Astrocyte (in vitro differentiated cells and primary cell): ENCODE measurements at regions not wholly inside any gene's neighbourhood (a gene's known extent, or its start where the extent isn't known, plus 50 kb on each side); places are given as distances from the start of the nearest gene placed in this dataset.

ENCODE experiments used
- DNase-seq: peaks from one replicate; pipeline ENCODE4 v3.0.0-alpha.2; 2010; ENCODE audit warnings: low read depth
- FAIRE-seq: peaks from 2 replicates; lab custom pipeline; 2011; peaks lifted over from hg19 to GRCh38; lab: Jason Lieb, UNC
- H2AFZ ChIP-seq: 2 replicates; pipeline ENCODE4 v1.6.0; 2012; ENCODE audit warnings: low read depth, low read length, inconsistent platforms
- H3K27ac ChIP-seq: 2 replicates; pipeline ENCODE4 v1.5.1; 2011; ENCODE audit warnings: low read depth, low read length, inconsistent platforms
- H3K27me3 ChIP-seq: 2 replicates; pipeline ENCODE4 v1.6.0; 2011; ENCODE audit warnings: low read length, inconsistent platforms; ENCODE audit not compliant: insufficient read depth
- H3K36me3 ChIP-seq: 2 replicates; pipeline ENCODE4 v1.5.1; 2011; ENCODE audit warnings: low read length, inconsistent platforms; ENCODE audit not compliant: insufficient read depth
- H3K4me1 ChIP-seq: 2 replicates; pipeline ENCODE4 v1.5.1; 2011; ENCODE audit warnings: low read length, inconsistent platforms; ENCODE audit not compliant: insufficient read depth
- H3K4me2 ChIP-seq: 2 replicates; pipeline ENCODE4 v1.6.0; 2012; ENCODE audit warnings: low read length, inconsistent platforms
- H3K4me3 ChIP-seq: 2 replicates; pipeline ENCODE4 v1.5.1; 2011; ENCODE audit warnings: low read depth, mild to moderate bottlenecking, low read length, inconsistent platforms; ENCODE audit not compliant: insufficient read depth
- H3K79me2 ChIP-seq: 2 replicates; pipeline ENCODE4 v1.6.0; 2012; ENCODE audit warnings: mild to moderate bottlenecking, low read length, inconsistent platforms; ENCODE audit not compliant: insufficient read depth
- H3K9ac ChIP-seq: 2 replicates; pipeline ENCODE4 v1.6.0; 2012; ENCODE audit warnings: mild to moderate bottlenecking, low read length, inconsistent platforms
- H3K9me3 ChIP-seq: 2 replicates; pipeline ENCODE4 v1.5.1; 2012; ENCODE audit warnings: low read depth, mild to moderate bottlenecking, low read length, inconsistent platforms; ENCODE audit not compliant: insufficient read depth
- H4K20me1 ChIP-seq: 2 replicates; pipeline ENCODE4 v1.6.0; 2012; ENCODE audit warnings: low read length, inconsistent platforms; ENCODE audit not compliant: insufficient read depth
- H3K27ac Mint-ChIP-seq: one replicate; pipeline ENCODE4 v1.8.0; 2021; ENCODE audit warnings: mild to moderate bottlenecking, mixed read lengths; ENCODE audit not compliant: unreplicated experiment
- H3K27me3 Mint-ChIP-seq: one replicate; pipeline ENCODE4 v1.8.0; 2021; ENCODE audit warnings: low read depth, mixed read lengths; ENCODE audit not compliant: unreplicated experiment
- H3K36me3 Mint-ChIP-seq: one replicate; pipeline ENCODE4 v1.8.0; 2021; ENCODE audit warnings: low read depth, mixed read lengths; ENCODE audit not compliant: unreplicated experiment
- H3K4me1 Mint-ChIP-seq: one replicate; pipeline ENCODE4 v1.8.0; 2021; ENCODE audit warnings: low read depth, mixed read lengths; ENCODE audit not compliant: unreplicated experiment
- H3K4me3 Mint-ChIP-seq: one replicate; pipeline ENCODE4 v1.8.0; 2021; ENCODE audit warnings: mild to moderate bottlenecking, moderate library complexity, mixed read lengths; ENCODE audit not compliant: unreplicated experiment
- H3K9me3 Mint-ChIP-seq: one replicate; pipeline ENCODE4 v1.8.0; 2021; ENCODE audit warnings: mild to moderate bottlenecking, mixed read lengths; ENCODE audit not compliant: unreplicated experiment
- CTCF ChIP-seq: IDR thresholded peaks from 2 replicates; pipeline ENCODE4 v1.5.1; 2011; ENCODE audit warnings: low read depth, mild to moderate bottlenecking, inconsistent platforms, low read length, moderate library complexity; ENCODE audit not compliant: insufficient read depth
- EZH2 ChIP-seq: IDR thresholded peaks from 2 replicates; pipeline ENCODE4 v1.6.1; 2012; ENCODE audit warnings: mild to moderate bottlenecking, low read length, inconsistent platforms; ENCODE audit not compliant: insufficient read depth

- Mint-ChIP-seq H3K27ac (no peak overlapping the region), H3K9me3 (no peaks in the 10 kb centered on the region), H3K4me3 (no peak overlapping the region), H3K27me3 (no peaks in the 10 kb centered on the region), H3K36me3 (no peaks in the 10 kb centered on the region), H3K4me1 (no peaks in the 10 kb centered on the region)
- Histone ChIP-seq H3K4me1 (no peaks in the 10 kb centered on the region), H3K9me3 (no peaks in the 10 kb centered on the region), H3K36me3 (no peaks in the 10 kb centered on the region), H4K20me1 (no peaks in the 10 kb centered on the region), H3K9ac (no peak overlapping the region), H3K27me3 (no peaks in the 10 kb centered on the region), H3K4me2 (no peak overlapping the region), H3K27ac (no peak overlapping the region), H2AFZ (no peak overlapping the region), H3K4me3 (no peak overlapping the region), H3K79me2 (no peaks in the 10 kb centered on the region)
- DNase-seq (no peak), FAIRE-seq (no peak)
- TF ChIP-seq EZH2 = no peak
- no peak for TF ChIP-seq CTCF
These were observed 1082.6 kb downstream of the EFNB2 start for GRCh38 chr13:105452895-105453294.

- Histone ChIP-seq H3K27ac (no peak overlapping the region), H3K36me3 (no peaks in the 10 kb centered on the region), H3K79me2 (no peaks in the 10 kb centered on the region), H3K4me3 (no peak overlapping the region), H3K9me3 (no peaks in the 10 kb centered on the region), H3K27me3 (no peaks in the 10 kb centered on the region), H3K4me2 (no peak overlapping the region), H4K20me1 (no peaks in the 10 kb centered on the region), H3K9ac (no peak overlapping the region), H3K4me1 (no peaks in the 10 kb centered on the region), H2AFZ (no peak overlapping the region)
- Mint-ChIP-seq H3K4me3 (no peak overlapping the region), H3K36me3 (no peaks in the 10 kb centered on the region), H3K27me3 (no peaks in the 10 kb centered on the region), H3K27ac (no peak overlapping the region), H3K4me1 (peaks cover 3% of the 10 kb centered on the region), H3K9me3 (no peaks in the 10 kb centered on the region)
- DNase-seq (no peak), FAIRE-seq (no peak)
- TF ChIP-seq CTCF (no peak), EZH2 (no peak)
These were observed 1084.7 kb downstream of the EFNB2 start for GRCh38 chr13:105450784-105451183.

GRCh38 chr13:105448811-105449210 is 1086.7 kb downstream of the EFNB2 start:
- no peaks in the 10 kb centered on the region for H3K9me3 ChIP-seq
- H3K9me3 Mint-ChIP-seq = no peaks in the 10 kb centered on the region
- H3K79me2 ChIP-seq = no peaks in the 10 kb centered on the region
- H3K4me1 ChIP-seq = no peaks in the 10 kb centered on the region
- H3K4me3 ChIP-seq = no peak overlapping the region
- no peak overlapping the region for H2AFZ ChIP-seq
- no peak overlapping the region for H3K4me3 Mint-ChIP-seq
- H4K20me1 ChIP-seq = no peaks in the 10 kb centered on the region
- H3K9ac ChIP-seq = no peak overlapping the region
- no peaks in the 10 kb centered on the region for H3K27me3 ChIP-seq
- TF ChIP-seq EZH2 = no peak
- no peak for TF ChIP-seq CTCF
- DNase-seq = no peak
- H3K27ac Mint-ChIP-seq = no peak overlapping the region
- no peak for FAIRE-seq
- H3K27ac ChIP-seq = no peak overlapping the region
- no peaks in the 10 kb centered on the region for H3K36me3 ChIP-seq
- no peak overlapping the region for H3K4me2 ChIP-seq
- no peaks in the 10 kb centered on the region for H3K36me3 Mint-ChIP-seq
- no peaks in the 10 kb centered on the region for H3K27me3 Mint-ChIP-seq
- H3K4me1 Mint-ChIP-seq = peaks cover 4% of the 10 kb centered on the region
